ENCODE measurements at regions not wholly inside any gene's neighbourhood (a gene's known extent, or its start where the extent isn't known, plus 50 kb on each side); places are given as distances from the start of the nearest gene placed in this dataset.

DNA sequence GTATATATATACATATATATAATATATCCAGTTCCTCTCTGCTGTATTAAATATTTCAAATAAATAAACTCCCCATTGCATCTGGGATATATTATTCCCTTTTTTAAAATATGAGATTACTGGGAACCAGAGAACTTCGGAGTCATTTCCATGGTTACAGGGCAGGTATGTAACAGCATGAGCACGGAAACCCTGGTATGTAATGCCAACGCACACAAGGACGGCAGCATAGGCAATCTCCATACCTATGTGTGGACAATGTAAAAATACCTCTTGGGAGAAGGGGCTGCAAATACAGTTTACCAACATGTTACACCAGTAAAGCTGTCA, 62.8 kb downstream of the NUDT10 start:
- TF ChIP-seq, protein P1, sequence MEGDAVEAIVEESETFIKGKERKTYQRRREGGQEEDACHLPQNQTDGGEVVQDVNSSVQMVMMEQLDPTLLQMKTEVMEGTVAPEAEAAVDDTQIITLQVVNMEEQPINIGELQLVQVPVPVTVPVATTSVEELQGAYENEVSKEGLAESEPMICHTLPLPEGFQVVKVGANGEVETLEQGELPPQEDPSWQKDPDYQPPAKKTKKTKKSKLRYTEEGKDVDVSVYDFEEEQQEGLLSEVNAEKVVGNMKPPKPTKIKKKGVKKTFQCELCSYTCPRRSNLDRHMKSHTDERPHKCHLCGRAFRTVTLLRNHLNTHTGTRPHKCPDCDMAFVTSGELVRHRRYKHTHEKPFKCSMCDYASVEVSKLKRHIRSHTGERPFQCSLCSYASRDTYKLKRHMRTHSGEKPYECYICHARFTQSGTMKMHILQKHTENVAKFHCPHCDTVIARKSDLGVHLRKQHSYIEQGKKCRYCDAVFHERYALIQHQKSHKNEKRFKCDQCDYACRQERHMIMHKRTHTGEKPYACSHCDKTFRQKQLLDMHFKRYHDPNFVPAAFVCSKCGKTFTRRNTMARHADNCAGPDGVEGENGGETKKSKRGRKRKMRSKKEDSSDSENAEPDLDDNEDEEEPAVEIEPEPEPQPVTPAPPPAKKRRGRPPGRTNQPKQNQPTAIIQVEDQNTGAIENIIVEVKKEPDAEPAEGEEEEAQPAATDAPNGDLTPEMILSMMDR (IDR thresholded peaks at IDR 0.05): no peak
- Mint-ChIP-seq H3K9me3 (no peaks in the 10 kb centered on the region), H3K4me3 (peak overlapping the region; percentile 98), H3K27ac (peak overlapping the region; percentile 94), H3K27me3 (no peaks in the 10 kb centered on the region), H3K36me3 (ENCODE audit: low read depth) (peaks cover 30% of the 10 kb centered on the region), H3K4me1 (ENCODE audit: low read depth) (peaks cover 72% of the 10 kb centered on the region)
- CTCF ChIA-PET: interaction anchor here (1.0 to 1.8 kb wide), 2 partner anchors 25 to 58 kb away, joined by 3 to 7 read pairs; no protein-coding TSS in a partner anchor
- intact Hi-C loops (cut with DNase I, micrococcal nuclease): no loop called here
- Histone ChIP-seq H3K9me3 (ENCODE audit: control insufficient read depth in 1 of 2, insufficient read depth in 1 of 2, low read length in 2 of 2) (no peaks in the 10 kb centered on the region), H3K36me3 (ENCODE audit: insufficient read depth, low read length) (no peaks in the 10 kb centered on the region), H3K27ac (ENCODE audit: low read depth in 1 of 2, low read length in 2 of 2) (no peak overlapping the region), H3K27me3 (ENCODE audit: control insufficient read depth in 1 of 2, insufficient read depth in 2 of 2, low read length in 2 of 2) (no peaks in the 10 kb centered on the region), H3K4me1 (ENCODE audit: insufficient read depth, low read length) (no peaks in the 10 kb centered on the region), H3K4me3 (ENCODE audit: low read length) (peak overlapping the region; percentile 79)
- ATAC-seq (ENCODE audit: poor library complexity): peak; percentile 2
- DNase-seq: no peak
- POLR2A ChIA-PET: interaction anchor here (0.6 kb wide), 1 partner anchor 1473 kb away, joined by 4 read pairs; the partner anchor contains the start of gene CLCN5
